ENCODE measurements at regions not wholly inside any gene's neighbourhood (a gene's known extent, or its start where the extent isn't known, plus 50 kb on each side); places are given as distances from the start of the nearest gene placed in this dataset.

DNA sequence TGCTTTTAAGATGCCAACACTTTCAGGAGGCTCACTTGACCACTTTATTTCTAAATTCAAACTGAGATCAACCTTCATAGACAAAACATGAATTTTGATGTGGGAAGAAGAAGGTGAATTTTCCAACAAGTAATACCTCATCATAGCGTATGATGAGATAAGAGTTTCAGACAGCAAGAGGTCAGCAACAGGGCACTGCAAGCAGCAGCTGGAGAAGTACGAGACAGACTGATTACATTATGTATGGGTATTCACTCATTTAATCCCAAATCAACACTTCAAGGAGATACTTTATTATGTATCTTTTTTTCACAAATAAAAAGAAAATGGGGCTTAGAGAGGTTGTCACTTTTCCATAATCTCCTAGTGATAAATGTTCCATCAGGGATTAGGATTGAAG is 389.8 kb downstream of the TBC1D4 start:
- TF ChIP-seq EZH2 (IDR thresholded peaks at IDR 0.05) = no peak
- TF ChIP-seq, protein P1, sequence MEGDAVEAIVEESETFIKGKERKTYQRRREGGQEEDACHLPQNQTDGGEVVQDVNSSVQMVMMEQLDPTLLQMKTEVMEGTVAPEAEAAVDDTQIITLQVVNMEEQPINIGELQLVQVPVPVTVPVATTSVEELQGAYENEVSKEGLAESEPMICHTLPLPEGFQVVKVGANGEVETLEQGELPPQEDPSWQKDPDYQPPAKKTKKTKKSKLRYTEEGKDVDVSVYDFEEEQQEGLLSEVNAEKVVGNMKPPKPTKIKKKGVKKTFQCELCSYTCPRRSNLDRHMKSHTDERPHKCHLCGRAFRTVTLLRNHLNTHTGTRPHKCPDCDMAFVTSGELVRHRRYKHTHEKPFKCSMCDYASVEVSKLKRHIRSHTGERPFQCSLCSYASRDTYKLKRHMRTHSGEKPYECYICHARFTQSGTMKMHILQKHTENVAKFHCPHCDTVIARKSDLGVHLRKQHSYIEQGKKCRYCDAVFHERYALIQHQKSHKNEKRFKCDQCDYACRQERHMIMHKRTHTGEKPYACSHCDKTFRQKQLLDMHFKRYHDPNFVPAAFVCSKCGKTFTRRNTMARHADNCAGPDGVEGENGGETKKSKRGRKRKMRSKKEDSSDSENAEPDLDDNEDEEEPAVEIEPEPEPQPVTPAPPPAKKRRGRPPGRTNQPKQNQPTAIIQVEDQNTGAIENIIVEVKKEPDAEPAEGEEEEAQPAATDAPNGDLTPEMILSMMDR (IDR thresholded peaks at IDR 0.05) = no peak
- no peak for TF ChIP-seq EZH2phosphoT487 (IDR thresholded peaks at IDR 0.05)

All from neural progenitor cell (in vitro differentiated cells).